CD14-positive monocyte (primary cell): ENCODE measurements at regions not wholly inside any gene's neighbourhood (a gene's known extent, or its start where the extent isn't known, plus 50 kb on each side); places are given as distances from the start of the nearest gene placed in this dataset.
"Not testable (repeated sequence)": the region's sequence is repeated elsewhere in the genome, so short reads cannot be mapped to it uniquely, and the experiment has no call there.

Experiments used
- DNase-seq, 3 donors: peaks; one replicate each; pipeline ENCODE4 v3.0.0-alpha.2; 2011 to 2022
- H2AFZ ChIP-seq: 2 replicates; pipeline ENCODE4 v1.6.0; 2012; ENCODE audit warnings: mild to moderate bottlenecking, low read depth, low read length, inconsistent platforms; ENCODE audit not compliant: insufficient read depth, poor library complexity, severe bottlenecking
- H3K27ac ChIP-seq, 2 donors: 1 replicate in 1 of 2; 2 replicates in 1 of 2; pipeline ENCODE4 v1.5.1; 2012 to 2013; ENCODE audit warnings: low read length in 2 of 2, control low read depth in 1 of 2, inconsistent platforms in 1 of 2, low read depth in 1 of 2, mild to moderate bottlenecking in 1 of 2
- H3K27me3 ChIP-seq, 2 donors: one replicate each; pipeline versions ENCODE4 v1.6.0 to v1.6.1; 2011 to 2013; ENCODE audit warnings: low read length in 2 of 2; ENCODE audit not compliant: control insufficient read depth in 2 of 2, insufficient read depth in 2 of 2
- H3K36me3 ChIP-seq, 2 donors: replicated peaks in 1 of 2; 1 replicate in 1 of 2; 2 replicates in 1 of 2; pipeline versions ENCODE4 v1.5.1 to v1.6.1; 2012 to 2013; ENCODE audit warnings: low read length in 2 of 2, control low read depth in 1 of 2, inconsistent platforms in 1 of 2, mild to moderate bottlenecking in 1 of 2; ENCODE audit not compliant: insufficient read depth in 2 of 2, control insufficient read depth in 1 of 2
- H3K4me1 ChIP-seq, 2 donors: 1 replicate in 1 of 2; 2 replicates in 1 of 2; pipeline versions ENCODE4 v1.5.1 to v1.6.1; 2012 to 2013; ENCODE audit warnings: low read length in 2 of 2, control low read depth in 1 of 2, inconsistent platforms in 1 of 2, mild to moderate bottlenecking in 1 of 2, moderate library complexity in 1 of 2; ENCODE audit not compliant: insufficient read depth in 2 of 2, control insufficient read depth in 1 of 2
- H3K4me2 ChIP-seq: replicated peaks from 2 replicates; pipeline ENCODE3; 2012; ENCODE audit warnings: low read length, moderate library complexity, mild to moderate bottlenecking; ENCODE audit not compliant: poor library complexity, severe bottlenecking; ENCODE audit errors: extremely low read depth
- H3K4me3 ChIP-seq, 3 experiments: fragments of 200-600 bp in 1 of 3; sonication (generic) in 1 of 3; replicated peaks in 1 of 3; 1 replicate in 2 of 3; 2 replicates in 1 of 3; pipeline ENCODE4 v1.5.1; 2011 to 2013; ENCODE audit warnings: low read length in 3 of 3, mild to moderate bottlenecking in 3 of 3, control low read depth in 2 of 3, low read depth in 2 of 3, inconsistent platforms in 1 of 3, moderate library complexity in 1 of 3
- H3K79me2 ChIP-seq: 2 replicates; pipeline ENCODE4 v1.6.0; 2012; ENCODE audit warnings: mild to moderate bottlenecking, control low read depth, inconsistent platforms, low read length, moderate library complexity; ENCODE audit not compliant: insufficient read depth
- H3K9ac ChIP-seq: 2 replicates; pipeline ENCODE4 v1.6.0; 2017; ENCODE audit warnings: low read length, mild to moderate bottlenecking; ENCODE audit not compliant: insufficient read depth, poor library complexity, severe bottlenecking
- H3K9me3 ChIP-seq, 2 donors: replicated peaks in 1 of 2; 1 replicate in 1 of 2; 2 replicates in 1 of 2; pipeline versions ENCODE4 v1.5.1 to v1.6.1; 2012 to 2013; ENCODE audit warnings: low read length in 2 of 2, control low read depth in 1 of 2; ENCODE audit not compliant: control insufficient read depth in 1 of 2, insufficient read depth in 1 of 2
- H4K20me1 ChIP-seq: 2 replicates; pipeline ENCODE4 v1.6.0; 2012; ENCODE audit warnings: mild to moderate bottlenecking, low read length, control low read depth, moderate library complexity; ENCODE audit not compliant: insufficient read depth
- H3K27ac Mint-ChIP-seq, 7 donors: one replicate each; pipeline ENCODE4 v1.8.0; 2020; ENCODE audit warnings: mild to moderate bottlenecking in 7 of 7, mixed read lengths in 7 of 7, moderate library complexity in 6 of 7, inconsistent platforms in 2 of 7
- H3K27me3 Mint-ChIP-seq, 3 donors: one replicate each; pipeline ENCODE4 v1.8.0; 2021 to 2022; ENCODE audit warnings: low read depth in 3 of 3, mild to moderate bottlenecking in 3 of 3, mixed read lengths in 3 of 3, moderate library complexity in 3 of 3, inconsistent platforms in 1 of 3
- H3K36me3 Mint-ChIP-seq, 2 donors: one replicate each; pipeline ENCODE4 v1.8.0; 2020; ENCODE audit warnings: mixed read lengths in 2 of 2, inconsistent platforms in 1 of 2, mild to moderate bottlenecking in 1 of 2
- H3K4me1 Mint-ChIP-seq: one replicate; pipeline ENCODE4 v1.8.0; 2020; ENCODE audit warnings: mild to moderate bottlenecking, mixed read lengths
- H3K4me3 Mint-ChIP-seq, 2 donors: one replicate each; pipeline ENCODE4 v1.8.0; 2020; ENCODE audit warnings: mild to moderate bottlenecking in 2 of 2, mixed read lengths in 2 of 2, moderate library complexity in 1 of 2
- H3K9me3 Mint-ChIP-seq, 7 donors: one replicate each; pipeline ENCODE4 v1.8.0; 2020 to 2022; ENCODE audit warnings: mixed read lengths in 7 of 7, mild to moderate bottlenecking in 6 of 7, moderate library complexity in 6 of 7, inconsistent platforms in 2 of 7
- CTCF ChIP-seq: fragments of 200-600 bp; IDR thresholded peaks from one replicate; pipeline ENCODE4 v1.8.0; 2022; ENCODE audit warnings: antibody characterized with exemption, mild to moderate bottlenecking
- WGBS: methylation state at CpG from one replicate; pipeline ENCODE4 v1.1.5; 2013; ENCODE audit warnings: missing lambda C conversion rate; ENCODE audit not compliant: insufficient coverage; 5-methylcytosine and 5-hydroxymethylcytosine counted together
- intact Hi-C, 2 donors: fragments of 100-400 bp; cut with micrococcal nuclease; formaldehyde crosslinking; loops; one replicate each; pipeline versions ENCODE4 v1.15.0 to v1.15.1; 2023

- TF ChIP-seq CTCF = peak; percentile 21
- H3K9ac ChIP-seq, H4K20me1 ChIP-seq, H3K9me3 Mint-ChIP-seq, H3K27me3 Mint-ChIP-seq, H3K4me2 ChIP-seq, H3K36me3 ChIP-seq, H3K4me1 Mint-ChIP-seq, H3K4me3 ChIP-seq, H3K27ac ChIP-seq, H3K9me3 ChIP-seq, DNase-seq, H3K79me2 ChIP-seq, intact Hi-C loops, H3K27ac Mint-ChIP-seq, H2AFZ ChIP-seq, H3K4me1 ChIP-seq, H3K36me3 Mint-ChIP-seq: not testable (repeated sequence)
- H3K27me3 ChIP-seq = peaks cover 15 to 22% of the 10 kb centered on the region in 2 donors
- H3K4me3 Mint-ChIP-seq = peak overlapping the region in 1 of 2 donors; percentile 31
- WGBS = 0% methylated on average over 4 of the region's 20 CpGs
Measured at GRCh38 chr2:132268284-132268976, 106.7 kb upstream of the ANKRD30BL start.

- Histone ChIP-seq H3K4me3 (no peak overlapping the region), H3K4me1 (no peaks in the 10 kb centered on the region), H3K79me2 (no peaks in the 10 kb centered on the region), H3K9me3 (no peaks in the 10 kb centered on the region), H3K4me2 (no peak overlapping the region), H2AFZ (no peak overlapping the region), H3K36me3 (no peaks in the 10 kb centered on the region), H3K9ac (no peak overlapping the region), H3K27me3 (peaks cover 15 to 22% of the 10 kb centered on the region in 2 donors), H4K20me1 (no peaks in the 10 kb centered on the region), H3K27ac (no peak overlapping the region)
- Mint-ChIP-seq H3K4me3 (no peak overlapping the region), H3K4me1 (no peaks in the 10 kb centered on the region), H3K27me3 (peaks cover 3 to 5% (median 3%) of the 10 kb centered on the region in 3 donors), H3K36me3 (no peaks in the 10 kb centered on the region), H3K9me3 (peaks cover 0 to 2% (median 0%) of the 10 kb centered on the region in 7 donors), H3K27ac (no peak overlapping the region)
- intact Hi-C loops = no loop called here
- no peak for TF ChIP-seq CTCF
- no peak for DNase-seq
- whole genome bisulfite sequencing = 58% methylated on average over 16 of the region's 19 CpGs
Measured at GRCh38 chr2:132268977-132269523, 107.3 kb upstream of the ANKRD30BL start.
